ENCODE measurements at regions not wholly inside any gene's neighbourhood (a gene's known extent, or its start where the extent isn't known, plus 50 kb on each side); places are given as distances from the start of the nearest gene placed in this dataset.

- Histone ChIP-seq H3K9me3 (ENCODE audit: low read length) (no peaks in the 10 kb centered on the region), H3K27ac (ENCODE audit: low read length) (no peak overlapping the region), H3K36me3 (ENCODE audit: insufficient read depth, low read length) (no peaks in the 10 kb centered on the region), H3K79me2 (ENCODE audit: low read length) (no peaks in the 10 kb centered on the region), H2AFZ (ENCODE audit: low read length) (no peak overlapping the region), H3K4me3 (ENCODE audit: low read length) (no peak overlapping the region), H3K4me2 (ENCODE audit: low read depth, low read length, poor library complexity, severe bottlenecking) (no peak overlapping the region), H3K27me3 (ENCODE audit: low read length) (no peaks in the 10 kb centered on the region), H4K20me1 (ENCODE audit: insufficient read depth, low read depth, low read length) (no peaks in the 10 kb centered on the region), H3K9me2 (replicated peaks; ENCODE audit: insufficient read depth, low read length) (no peaks in the 10 kb centered on the region), H3K4me1 (ENCODE audit: low read length) (no peaks in the 10 kb centered on the region), H3K9ac (ENCODE audit: low read length) (no peak overlapping the region)
- DNase-seq = no peak
These were observed 337.1 kb downstream of the HHIPL2 start for GRCh38 chr1:222210776-222211175.

- Histone ChIP-seq H4K20me1 (ENCODE audit: insufficient read depth, low read depth, low read length) (no peaks in the 10 kb centered on the region), H3K4me2 (ENCODE audit: low read depth, low read length, poor library complexity, severe bottlenecking) (no peak overlapping the region), H2AFZ (ENCODE audit: low read length) (no peak overlapping the region), H3K4me1 (ENCODE audit: low read length) (no peaks in the 10 kb centered on the region), H3K9ac (ENCODE audit: low read length) (no peak overlapping the region), H3K27ac (ENCODE audit: low read length) (no peak overlapping the region), H3K36me3 (ENCODE audit: insufficient read depth, low read length) (no peaks in the 10 kb centered on the region), H3K79me2 (ENCODE audit: low read length) (no peaks in the 10 kb centered on the region), H3K4me3 (ENCODE audit: low read length) (no peak overlapping the region), H3K9me2 (replicated peaks; ENCODE audit: insufficient read depth, low read length) (no peaks in the 10 kb centered on the region), H3K27me3 (ENCODE audit: low read length) (no peaks in the 10 kb centered on the region), H3K9me3 (ENCODE audit: low read length) (no peaks in the 10 kb centered on the region)
- DNase-seq = no peak
These were observed 343.4 kb downstream of the HHIPL2 start for GRCh38 chr1:222204475-222204874.

GRCh38 chr1:222202831-222203230 is 345.1 kb downstream of the HHIPL2 start:
- H3K4me3 ChIP-seq (ENCODE audit: low read length) = no peak overlapping the region
- H3K9ac ChIP-seq (ENCODE audit: low read length) = no peak overlapping the region
- no peaks in the 10 kb centered on the region for H3K36me3 ChIP-seq (ENCODE audit: insufficient read depth, low read length)
- H3K79me2 ChIP-seq (ENCODE audit: low read length) = no peaks in the 10 kb centered on the region
- H3K4me1 ChIP-seq (ENCODE audit: low read length) = no peaks in the 10 kb centered on the region
- no peaks in the 10 kb centered on the region for H4K20me1 ChIP-seq (ENCODE audit: insufficient read depth, low read depth, low read length)
- H3K4me2 ChIP-seq (ENCODE audit: low read depth, low read length, poor library complexity, severe bottlenecking) = no peak overlapping the region
- H3K9me2 ChIP-seq (replicated peaks; ENCODE audit: insufficient read depth, low read length) = no peaks in the 10 kb centered on the region
- no peak overlapping the region for H3K27ac ChIP-seq (ENCODE audit: low read length)
- no peaks in the 10 kb centered on the region for H3K9me3 ChIP-seq (ENCODE audit: low read length)
- no peak for DNase-seq
- no peak overlapping the region for H2AFZ ChIP-seq (ENCODE audit: low read length)
- no peaks in the 10 kb centered on the region for H3K27me3 ChIP-seq (ENCODE audit: low read length)

- no peak overlapping the region for H3K4me3 ChIP-seq (ENCODE audit: low read length)
- DNase-seq = no peak
- H3K27ac ChIP-seq (ENCODE audit: low read length) = no peak overlapping the region
- no peak overlapping the region for H2AFZ ChIP-seq (ENCODE audit: low read length)
- H4K20me1 ChIP-seq (ENCODE audit: insufficient read depth, low read depth, low read length) = no peaks in the 10 kb centered on the region
- no peak overlapping the region for H3K9ac ChIP-seq (ENCODE audit: low read length)
- H3K4me1 ChIP-seq (ENCODE audit: low read length) = no peaks in the 10 kb centered on the region
- H3K27me3 ChIP-seq (ENCODE audit: low read length) = no peaks in the 10 kb centered on the region
- no peak overlapping the region for H3K4me2 ChIP-seq (ENCODE audit: low read depth, low read length, poor library complexity, severe bottlenecking)
- H3K9me3 ChIP-seq (ENCODE audit: low read length) = no peaks in the 10 kb centered on the region
- H3K79me2 ChIP-seq (ENCODE audit: low read length) = no peaks in the 10 kb centered on the region
- H3K9me2 ChIP-seq (replicated peaks; ENCODE audit: insufficient read depth, low read length) = no peaks in the 10 kb centered on the region
- H3K36me3 ChIP-seq (ENCODE audit: insufficient read depth, low read length) = no peaks in the 10 kb centered on the region
These were observed 351.2 kb downstream of the HHIPL2 start for GRCh38 chr1:222196736-222197135.

GRCh38 chr1:222196288-222196687 is 351.6 kb downstream of the HHIPL2 start:
- Histone ChIP-seq H3K79me2 (ENCODE audit: low read length) (no peaks in the 10 kb centered on the region), H3K4me2 (ENCODE audit: low read depth, low read length, poor library complexity, severe bottlenecking) (no peak overlapping the region), H3K36me3 (ENCODE audit: insufficient read depth, low read length) (no peaks in the 10 kb centered on the region), H3K9me2 (replicated peaks; ENCODE audit: insufficient read depth, low read length) (no peaks in the 10 kb centered on the region), H3K27ac (ENCODE audit: low read length) (no peak overlapping the region), H3K4me3 (ENCODE audit: low read length) (no peak overlapping the region), H4K20me1 (ENCODE audit: insufficient read depth, low read depth, low read length) (no peaks in the 10 kb centered on the region), H3K9ac (ENCODE audit: low read length) (no peak overlapping the region), H3K27me3 (ENCODE audit: low read length) (no peaks in the 10 kb centered on the region), H3K9me3 (ENCODE audit: low read length) (no peaks in the 10 kb centered on the region), H2AFZ (ENCODE audit: low read length) (no peak overlapping the region), H3K4me1 (ENCODE audit: low read length) (no peaks in the 10 kb centered on the region)
- DNase-seq = no peak

GRCh38 chr1:222195857-222196256 is 352.0 kb downstream of the HHIPL2 start:
- Histone ChIP-seq H3K9ac (ENCODE audit: low read length) (no peak overlapping the region), H3K4me2 (ENCODE audit: low read depth, low read length, poor library complexity, severe bottlenecking) (no peak overlapping the region), H3K4me3 (ENCODE audit: low read length) (no peak overlapping the region), H3K36me3 (ENCODE audit: insufficient read depth, low read length) (no peaks in the 10 kb centered on the region), H4K20me1 (ENCODE audit: insufficient read depth, low read depth, low read length) (no peaks in the 10 kb centered on the region), H3K9me2 (replicated peaks; ENCODE audit: insufficient read depth, low read length) (no peaks in the 10 kb centered on the region), H3K9me3 (ENCODE audit: low read length) (no peaks in the 10 kb centered on the region), H3K27me3 (ENCODE audit: low read length) (no peaks in the 10 kb centered on the region), H3K79me2 (ENCODE audit: low read length) (no peaks in the 10 kb centered on the region), H3K27ac (ENCODE audit: low read length) (no peak overlapping the region), H3K4me1 (ENCODE audit: low read length) (no peaks in the 10 kb centered on the region), H2AFZ (ENCODE audit: low read length) (no peak overlapping the region)
- DNase-seq = no peak

- Histone ChIP-seq H2AFZ (ENCODE audit: low read length) (no peak overlapping the region), H3K4me3 (ENCODE audit: low read length) (no peak overlapping the region), H3K9me3 (ENCODE audit: low read length) (no peaks in the 10 kb centered on the region), H3K27ac (ENCODE audit: low read length) (no peak overlapping the region), H3K27me3 (ENCODE audit: low read length) (no peaks in the 10 kb centered on the region), H3K4me1 (ENCODE audit: low read length) (no peaks in the 10 kb centered on the region), H4K20me1 (ENCODE audit: insufficient read depth, low read depth, low read length) (no peaks in the 10 kb centered on the region), H3K79me2 (ENCODE audit: low read length) (no peaks in the 10 kb centered on the region), H3K4me2 (ENCODE audit: low read depth, low read length, poor library complexity, severe bottlenecking) (no peak overlapping the region), H3K36me3 (ENCODE audit: insufficient read depth, low read length) (no peaks in the 10 kb centered on the region), H3K9ac (ENCODE audit: low read length) (no peak overlapping the region), H3K9me2 (replicated peaks; ENCODE audit: insufficient read depth, low read length) (no peaks in the 10 kb centered on the region)
- DNase-seq = no peak
These were observed 358.7 kb downstream of the HHIPL2 start for GRCh38 chr1:222189218-222189617.

- H3K27ac ChIP-seq (ENCODE audit: low read length) = no peak overlapping the region
- H3K4me3 ChIP-seq (ENCODE audit: low read length) = no peak overlapping the region
- no peak for DNase-seq
These were observed 360.2 kb downstream of the HHIPL2 start for GRCh38 chr1:222187566-222188332.

More at GRCh38 chr1:222187566-222188332, 360.2 kb downstream of the HHIPL2 start:
- H3K27me3 ChIP-seq (ENCODE audit: low read length) = no peaks in the 10 kb centered on the region
- no peak overlapping the region for H3K9ac ChIP-seq (ENCODE audit: low read length)
- no peaks in the 10 kb centered on the region for H3K36me3 ChIP-seq (ENCODE audit: insufficient read depth, low read length)
- no peaks in the 10 kb centered on the region for H3K4me1 ChIP-seq (ENCODE audit: low read length)
- H2AFZ ChIP-seq (ENCODE audit: low read length) = no peak overlapping the region
- H3K9me3 ChIP-seq (ENCODE audit: low read length) = no peaks in the 10 kb centered on the region
- H3K4me2 ChIP-seq (ENCODE audit: low read depth, low read length, poor library complexity, severe bottlenecking) = no peak overlapping the region
- H3K9me2 ChIP-seq (replicated peaks; ENCODE audit: insufficient read depth, low read length) = no peaks in the 10 kb centered on the region
- H3K79me2 ChIP-seq (ENCODE audit: low read length) = no peaks in the 10 kb centered on the region
- no peaks in the 10 kb centered on the region for H4K20me1 ChIP-seq (ENCODE audit: insufficient read depth, low read depth, low read length)

Data from Karpas-422 (cell line).